Activated T-cell treated with anti-CD3 and anti-CD28 coated beads, Interleukin-2, amount 50 U/mL, for 4 hours (primary cell): ENCODE measurements at regions not wholly inside any gene's neighbourhood (a gene's known extent, or its start where the extent isn't known, plus 50 kb on each side); places are given as distances from the start of the nearest gene placed in this dataset.

Source experiments
- ATAC-seq, 2 donors: fragments of 200-7000 bp; cut with Tn5 transposase; one replicate each; pipeline ENCODE4 v1.10.0; 2021
- DNase-seq: peaks from one replicate; pipeline ENCODE4 v3.0.0-alpha.2; 2020
- H3K27me3 Mint-ChIP-seq: one replicate; pipeline ENCODE4 v1.8.0; 2021; ENCODE audit warnings: low read depth, mixed read lengths
- H3K36me3 Mint-ChIP-seq: one replicate; pipeline ENCODE4 v1.8.0; 2022; ENCODE audit warnings: mixed read lengths; ENCODE audit not compliant: insufficient read depth
- H3K4me1 Mint-ChIP-seq: one replicate; pipeline ENCODE4 v1.8.0; 2021; ENCODE audit warnings: low read depth, mixed read lengths
- H3K4me3 Mint-ChIP-seq: one replicate; pipeline ENCODE4 v1.8.0; 2021; ENCODE audit warnings: mild to moderate bottlenecking, moderate library complexity, mixed read lengths
- H3K9me3 Mint-ChIP-seq: one replicate; pipeline ENCODE4 v1.8.0; 2021; ENCODE audit warnings: mixed read lengths

DNA sequence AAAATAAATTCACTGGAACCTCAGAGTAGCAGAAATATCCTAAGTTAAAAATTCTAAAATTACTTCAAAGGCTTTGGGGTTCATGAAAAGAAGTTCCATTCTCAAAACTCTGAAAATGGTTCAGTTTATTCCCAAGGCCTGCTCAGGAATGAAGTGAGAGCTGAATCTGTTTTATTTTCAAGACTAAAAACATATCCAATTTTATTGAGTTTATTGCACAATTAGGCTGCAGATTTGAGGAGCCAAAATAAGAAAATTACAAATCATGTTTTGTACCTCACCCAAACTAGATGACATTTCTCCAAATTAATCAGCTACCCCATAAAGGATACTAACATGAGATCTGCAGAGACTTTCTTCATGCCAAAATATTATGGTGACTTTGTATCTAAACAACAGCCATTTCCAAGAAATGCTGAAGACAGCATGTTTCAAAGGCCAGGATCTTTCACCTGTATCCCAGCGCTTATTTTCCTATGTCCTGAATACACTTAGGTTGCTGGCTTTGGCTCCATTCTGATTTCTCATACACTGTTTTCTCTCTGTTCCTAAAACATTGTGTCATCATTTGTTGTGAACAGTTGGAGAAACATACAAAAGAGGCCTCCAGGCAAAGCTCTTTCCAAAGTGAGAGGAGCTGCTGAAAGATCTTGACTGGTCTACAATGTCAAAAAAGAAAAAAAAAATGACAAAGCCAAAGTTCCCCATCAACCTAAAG is 85.7 kb upstream of the F13A1 start:
- Mint-ChIP-seq H3K9me3 (no peaks in the 10 kb centered on the region), H3K4me3 (no peak overlapping the region), H3K36me3 (no peaks in the 10 kb centered on the region), H3K4me1 (no peaks in the 10 kb centered on the region), H3K27me3 (peaks cover 4% of the 10 kb centered on the region)
- ATAC-seq, result no peak
- DNase-seq, result no peak

- H3K4me3 Mint-ChIP-seq, result no peak overlapping the region
- no peaks in the 10 kb centered on the region for H3K36me3 Mint-ChIP-seq
- no peak for DNase-seq
- ATAC-seq, result no peak
- H3K4me1 Mint-ChIP-seq, result no peaks in the 10 kb centered on the region
- H3K27me3 Mint-ChIP-seq, result peaks cover 4% of the 10 kb centered on the region
- no peaks in the 10 kb centered on the region for H3K9me3 Mint-ChIP-seq
Measured at GRCh38 chr6:6406715-6407070, 86.2 kb upstream of the F13A1 start.

GRCh38 chr6:6407071-6407741 is 86.7 kb upstream of the F13A1 start:
- Mint-ChIP-seq H3K4me3 (no peak overlapping the region), H3K27me3 (peaks cover 6% of the 10 kb centered on the region), H3K4me1 (no peaks in the 10 kb centered on the region), H3K36me3 (no peaks in the 10 kb centered on the region), H3K9me3 (no peaks in the 10 kb centered on the region)
- DNase-seq, result no peak
- ATAC-seq, result no peak

DNA sequence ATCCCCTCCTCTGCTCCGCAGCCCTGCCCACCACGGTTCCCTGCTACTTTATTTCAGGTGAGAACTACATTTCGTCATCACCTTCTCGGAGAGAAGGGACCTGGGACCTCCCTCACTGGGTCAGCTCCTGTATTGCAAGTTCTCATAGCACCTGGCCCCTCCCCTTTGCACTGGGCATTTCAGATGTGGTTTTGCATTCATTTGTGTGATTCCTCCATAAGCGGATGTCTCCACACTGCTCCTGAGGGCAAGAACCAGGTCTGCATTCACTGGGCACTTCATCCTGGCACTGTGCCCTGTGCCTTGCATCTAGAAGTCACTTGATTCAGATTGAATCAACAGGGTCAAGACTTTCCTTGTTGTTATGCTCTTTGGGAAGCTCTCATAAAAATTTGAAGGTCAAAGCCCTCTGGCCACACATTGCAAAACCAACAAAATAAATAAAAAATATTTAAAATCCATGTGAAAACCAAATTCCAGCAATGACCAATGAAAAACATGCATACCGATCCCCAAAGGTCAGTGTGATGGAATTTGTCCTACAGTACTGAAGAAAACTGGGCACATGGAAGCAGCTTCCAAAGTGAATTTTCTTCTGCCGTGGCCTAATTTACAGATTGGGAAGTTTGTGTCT is 89.1 kb upstream of the F13A1 start:
- no peaks in the 10 kb centered on the region for H3K36me3 Mint-ChIP-seq
- ATAC-seq (no peak), DNase-seq (no peak)
- no peaks in the 10 kb centered on the region for H3K4me1 Mint-ChIP-seq
- H3K27me3 Mint-ChIP-seq, result peaks cover 8% of the 10 kb centered on the region
- H3K9me3 Mint-ChIP-seq, result no peaks in the 10 kb centered on the region
- no peak overlapping the region for H3K4me3 Mint-ChIP-seq

DNA sequence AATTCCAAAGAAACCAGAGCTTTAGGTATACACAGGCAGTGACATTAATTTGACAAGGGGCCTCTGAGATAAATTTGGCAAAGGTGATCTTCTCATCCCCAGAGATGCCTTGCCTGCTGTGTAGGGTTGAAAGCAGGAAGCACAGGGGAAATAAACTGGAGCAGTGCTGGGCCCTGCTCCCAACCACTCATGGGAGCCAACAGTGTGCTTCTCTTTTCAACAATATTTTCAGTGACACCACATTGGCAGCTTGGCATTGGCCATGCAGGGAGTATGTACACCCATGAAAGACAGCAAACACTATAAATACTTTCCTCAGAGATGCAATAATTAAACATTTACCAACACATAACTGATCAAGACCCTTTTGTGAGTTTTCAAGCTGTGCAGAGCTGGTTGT is 90.7 kb upstream of the F13A1 start:
- Mint-ChIP-seq H3K27me3 (peaks cover 8% of the 10 kb centered on the region), H3K4me1 (no peaks in the 10 kb centered on the region), H3K4me3 (no peak overlapping the region), H3K9me3 (no peaks in the 10 kb centered on the region), H3K36me3 (no peaks in the 10 kb centered on the region)
- DNase-seq, result no peak
- no peak for ATAC-seq

DNA sequence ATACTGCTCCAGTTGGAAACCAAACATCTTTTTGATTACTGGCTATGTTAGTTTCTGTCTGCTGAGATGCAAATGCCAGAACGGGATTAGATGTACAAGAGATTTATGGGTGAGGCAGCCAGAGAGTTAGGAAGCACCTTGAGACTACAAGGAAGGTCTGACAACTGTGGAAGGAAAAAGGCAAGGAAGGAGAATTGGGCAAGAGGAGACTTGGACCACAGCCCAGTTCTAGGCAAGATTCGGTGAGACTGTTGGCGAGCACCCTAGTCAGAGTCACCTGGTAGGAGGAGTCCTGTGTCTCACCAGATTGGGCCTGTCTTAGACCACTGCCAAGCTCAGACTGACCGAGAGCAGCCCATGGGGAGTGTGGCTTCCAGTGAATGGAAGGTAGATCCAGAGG is 91.8 kb upstream of the F13A1 start:
- Mint-ChIP-seq H3K27me3 (peaks cover 8% of the 10 kb centered on the region), H3K4me3 (no peak overlapping the region), H3K36me3 (no peaks in the 10 kb centered on the region), H3K4me1 (no peaks in the 10 kb centered on the region), H3K9me3 (no peaks in the 10 kb centered on the region)
- DNase-seq, result no peak
- ATAC-seq, result no peak

GRCh38 chr6:6412700-6413099 is 92.2 kb upstream of the F13A1 start:
- Mint-ChIP-seq H3K9me3 (no peaks in the 10 kb centered on the region), H3K4me1 (no peaks in the 10 kb centered on the region), H3K36me3 (no peaks in the 10 kb centered on the region), H3K27me3 (peaks cover 8% of the 10 kb centered on the region), H3K4me3 (no peak overlapping the region)
- ATAC-seq (no peak), DNase-seq (no peak)

- H3K27me3 Mint-ChIP-seq, result peaks cover 4% of the 10 kb centered on the region
- no peaks in the 10 kb centered on the region for H3K9me3 Mint-ChIP-seq
- DNase-seq, result no peak
- H3K36me3 Mint-ChIP-seq, result no peaks in the 10 kb centered on the region
- H3K4me3 Mint-ChIP-seq, result no peak overlapping the region
- ATAC-seq, result no peak
- no peaks in the 10 kb centered on the region for H3K4me1 Mint-ChIP-seq
Measured at GRCh38 chr6:6414931-6415330, 94.5 kb upstream of the F13A1 start.

DNA sequence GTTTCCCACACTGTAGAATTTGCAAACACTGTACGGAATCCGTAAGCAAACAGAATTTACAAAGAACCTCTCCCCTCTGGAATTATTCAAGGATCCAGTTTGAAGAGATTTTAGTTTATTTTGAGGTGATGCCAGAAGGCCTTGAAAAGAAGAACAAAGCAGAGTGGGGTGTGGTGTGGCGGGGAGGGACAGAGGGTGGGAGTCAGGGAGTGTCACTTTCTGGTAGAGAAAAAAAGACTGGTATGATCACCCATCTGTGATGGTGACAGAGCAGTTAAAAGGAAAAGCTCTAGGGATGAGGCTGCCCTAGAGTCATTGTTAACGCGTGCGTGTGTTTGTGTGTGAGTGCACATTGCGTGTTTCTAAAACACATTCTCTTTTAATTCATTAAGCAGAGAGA is 97.0 kb upstream of the F13A1 start:
- Mint-ChIP-seq H3K4me1 (no peaks in the 10 kb centered on the region), H3K36me3 (no peaks in the 10 kb centered on the region), H3K9me3 (no peaks in the 10 kb centered on the region), H3K27me3 (peaks cover 6% of the 10 kb centered on the region), H3K4me3 (no peak overlapping the region)
- no peak for DNase-seq
- ATAC-seq, result no peak

DNA sequence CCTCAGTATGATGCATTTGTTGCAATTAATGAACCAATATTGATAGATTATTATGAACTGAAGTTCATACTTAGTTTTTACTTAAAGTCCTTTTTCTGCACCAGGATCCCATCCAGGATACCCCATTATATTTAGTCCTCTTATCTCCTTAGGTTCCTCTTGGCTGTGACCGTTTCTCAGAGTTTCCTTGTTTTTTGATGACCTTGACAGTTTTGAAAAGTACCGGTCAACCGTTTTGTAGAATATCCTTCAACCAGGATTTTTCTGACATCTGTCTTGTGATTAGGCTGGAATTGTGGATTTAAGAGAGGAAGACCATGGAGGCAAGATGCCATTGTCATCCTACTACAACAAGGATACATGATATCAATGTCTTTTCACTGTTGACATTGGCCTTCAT is 98.0 kb upstream of the F13A1 start:
- H3K4me1 Mint-ChIP-seq, result no peaks in the 10 kb centered on the region
- no peak overlapping the region for H3K4me3 Mint-ChIP-seq
- DNase-seq (no peak), ATAC-seq (no peak)
- peaks cover 1% of the 10 kb centered on the region for H3K9me3 Mint-ChIP-seq
- no peaks in the 10 kb centered on the region for H3K36me3 Mint-ChIP-seq
- peaks cover 6% of the 10 kb centered on the region for H3K27me3 Mint-ChIP-seq

- H3K36me3 Mint-ChIP-seq, result no peaks in the 10 kb centered on the region
- ATAC-seq, result no peak
- H3K4me3 Mint-ChIP-seq, result no peak overlapping the region
- peaks cover 14% of the 10 kb centered on the region for H3K27me3 Mint-ChIP-seq
- H3K4me1 Mint-ChIP-seq, result no peaks in the 10 kb centered on the region
- peaks cover 16% of the 10 kb centered on the region for H3K9me3 Mint-ChIP-seq
- DNase-seq, result no peak
Measured at GRCh38 chr6:6420107-6420506, 99.6 kb upstream of the F13A1 start.

DNA sequence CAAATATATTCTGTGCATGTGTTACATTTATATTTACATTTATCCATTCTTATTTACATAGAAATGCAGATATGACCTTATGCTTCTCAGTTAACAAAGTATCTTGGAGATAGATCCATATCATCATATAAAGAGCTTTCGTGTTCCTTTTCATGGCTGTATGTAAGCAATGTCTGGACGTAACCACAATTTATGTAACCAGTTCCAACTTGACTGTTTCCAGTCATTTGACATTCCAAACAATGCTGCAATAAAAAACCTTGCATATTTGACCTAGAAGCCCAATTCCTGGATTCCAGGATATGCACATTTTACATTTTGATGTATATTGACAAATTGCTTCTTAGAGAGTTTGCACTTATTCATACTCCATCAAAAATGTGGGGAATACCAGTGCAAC is 113.7 kb upstream of the F13A1 start:
- no peaks in the 10 kb centered on the region for H3K4me1 Mint-ChIP-seq
- DNase-seq (no peak), ATAC-seq (no peak)
- peaks cover 4% of the 10 kb centered on the region for H3K9me3 Mint-ChIP-seq
- no peak overlapping the region for H3K4me3 Mint-ChIP-seq
- peaks cover 5% of the 10 kb centered on the region for H3K27me3 Mint-ChIP-seq
- no peaks in the 10 kb centered on the region for H3K36me3 Mint-ChIP-seq

- H3K4me3 Mint-ChIP-seq, result no peak overlapping the region
Measured at GRCh38 chr6:6434723-6435122, 114.3 kb upstream of the F13A1 start.

DNA sequence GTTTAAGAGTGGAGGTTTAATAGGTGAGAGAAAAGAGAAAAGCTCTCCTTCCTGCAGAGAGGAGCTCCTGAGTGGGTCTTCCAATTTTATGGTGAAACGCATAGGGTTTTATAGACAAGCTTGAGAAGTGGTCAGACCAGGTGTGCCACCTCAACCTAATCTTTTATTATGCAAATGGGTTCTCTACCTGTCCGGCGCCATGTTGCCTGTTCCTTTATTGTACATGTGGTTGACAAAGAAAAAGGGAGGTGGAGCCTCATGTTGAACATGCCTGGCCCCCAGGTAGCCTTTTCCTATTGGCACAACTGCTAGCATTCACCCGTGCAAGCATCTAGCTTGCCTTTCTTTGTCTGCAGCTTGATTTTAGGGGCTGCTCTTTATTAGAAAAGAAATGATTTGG is 115.9 kb upstream of the F13A1 start:
- H3K9me3 Mint-ChIP-seq, result peaks cover 4% of the 10 kb centered on the region
- H3K36me3 Mint-ChIP-seq, result no peaks in the 10 kb centered on the region
- H3K27me3 Mint-ChIP-seq, result peaks cover 3% of the 10 kb centered on the region
- ATAC-seq (no peak), DNase-seq (no peak)
- no peak overlapping the region for H3K4me3 Mint-ChIP-seq
- no peaks in the 10 kb centered on the region for H3K4me1 Mint-ChIP-seq

More at GRCh38 chr6:6434723-6435122, 114.3 kb upstream of the F13A1 start:
- no peaks in the 10 kb centered on the region for H3K36me3 Mint-ChIP-seq
- ATAC-seq (no peak), DNase-seq (no peak)
- no peaks in the 10 kb centered on the region for H3K4me1 Mint-ChIP-seq
- H3K27me3 Mint-ChIP-seq, result peaks cover 4% of the 10 kb centered on the region
- peaks cover 4% of the 10 kb centered on the region for H3K9me3 Mint-ChIP-seq

DNA sequence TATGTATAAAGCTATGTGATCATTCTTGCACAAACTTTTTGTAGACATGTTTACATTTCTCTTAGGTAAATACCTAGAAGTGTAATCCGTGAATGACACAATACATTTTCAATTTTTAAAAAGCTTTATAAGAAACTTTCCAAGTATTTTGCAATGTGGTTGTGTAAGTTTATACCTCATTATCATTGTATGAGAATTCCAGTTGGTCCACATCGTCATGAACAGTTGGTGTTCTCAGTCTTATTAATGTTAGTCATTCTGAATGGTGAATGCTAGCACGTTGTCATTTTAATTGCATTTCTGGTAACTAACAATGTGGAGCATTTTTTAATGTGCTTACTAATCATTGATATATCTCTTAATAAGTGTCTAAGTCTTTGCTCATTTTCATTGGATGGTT is 116.5 kb upstream of the F13A1 start:
- DNase-seq (no peak), ATAC-seq (no peak)
- Mint-ChIP-seq H3K36me3 (no peaks in the 10 kb centered on the region), H3K4me3 (no peak overlapping the region), H3K9me3 (peaks cover 4% of the 10 kb centered on the region), H3K4me1 (no peaks in the 10 kb centered on the region), H3K27me3 (peaks cover 3% of the 10 kb centered on the region)
